Tibial nerve (tissue), 4 donors: ENCODE measurements at regions not wholly inside any gene's neighbourhood (a gene's known extent, or its start where the extent isn't known, plus 50 kb on each side); places are given as distances from the start of the nearest gene placed in this dataset.
"Not testable (repeated sequence)": the region's sequence is repeated elsewhere in the genome, so short reads cannot be mapped to it uniquely, and the experiment has no call there.

Experiments used
- DNase-seq, 2 donors: peaks; one replicate each; pipeline ENCODE4 v3.0.0-alpha.2; 2019; ENCODE audit warnings: low spot score in 2 of 2
- H3K27ac ChIP-seq, 4 donors: fragments of 200-600 bp; sonication (generic) in 3 of 4; one replicate each; pipeline ENCODE4 v1.5.1; 2017 to 2019; ENCODE audit warnings: mild to moderate bottlenecking in 1 of 4
- H3K27me3 ChIP-seq, 2 donors: fragments of 200-600 bp; sonication (generic) in 1 of 2; one replicate each; pipeline versions ENCODE4 v1.5.1 to v1.6.0; 2017 to 2019
- H3K36me3 ChIP-seq, 3 donors: fragments of 200-600 bp; sonication (generic); one replicate each; pipeline ENCODE4 v1.5.1; 2018 to 2019
- H3K4me1 ChIP-seq, 4 donors: fragments of 200-600 bp; sonication (generic) in 3 of 4; one replicate each; pipeline ENCODE4 v1.5.1; 2017 to 2019
- H3K4me3 ChIP-seq, 4 donors: fragments of 200-600 bp; sonication (generic) in 3 of 4; one replicate each; pipeline ENCODE4 v1.5.1; 2017 to 2019; ENCODE audit warnings: mild to moderate bottlenecking in 1 of 4, moderate library complexity in 1 of 4
- H3K9me3 ChIP-seq, 4 donors: fragments of 200-600 bp; sonication (generic) in 3 of 4; one replicate each; pipeline ENCODE4 v1.5.1; 2017 to 2019
- CTCF ChIP-seq, 5 experiments: fragments of 200-600 bp in 3 of 5; fragments of 450-650 bp in 2 of 5; sonication (generic) in 3 of 5; IDR thresholded peaks; one replicate each; pipeline ENCODE4 v1.5.1; 2016 to 2019; ENCODE audit warnings: antibody characterized with exemption in 5 of 5, mild to moderate bottlenecking in 3 of 5, moderate library complexity in 2 of 5
- EP300 ChIP-seq, 2 donors: sonication (generic); formaldehyde crosslinking; IDR thresholded peaks; one replicate each; pipeline ENCODE4 v1.6.1; 2017; ENCODE audit warnings: antibody characterized with exemption in 2 of 2, mild to moderate bottlenecking in 1 of 2
- POLR2A ChIP-seq, 2 donors: fragments of 450-650 bp; IDR thresholded peaks; one replicate each; pipeline ENCODE4 v1.6.1; 2017; ENCODE audit warnings: antibody characterized with exemption in 2 of 2, mild to moderate bottlenecking in 2 of 2, moderate library complexity in 2 of 2
- WGBS, 2 donors: methylation state at CpG; one replicate each; pipeline ENCODE4 v1.1.5; 2018; 5-methylcytosine and 5-hydroxymethylcytosine counted together

- no peaks in the 10 kb centered on the region for H3K4me1 ChIP-seq
- H3K9me3 ChIP-seq, result no peaks in the 10 kb centered on the region
- DNase-seq, result no peak
- H3K36me3 ChIP-seq, result no peaks in the 10 kb centered on the region
- TF ChIP-seq EP300 (IDR thresholded peaks at IDR 0.05), result no peak
- no peak for TF ChIP-seq CTCF (IDR thresholded peaks at IDR 0.05)
- no peak for TF ChIP-seq POLR2A (IDR thresholded peaks at IDR 0.05)
- 82 to 94% methylated on average over 5 of the region's 5 CpGs for WGBS, 2 donors
- H3K4me3 ChIP-seq, result no peak overlapping the region
- H3K27me3 ChIP-seq, result no peaks in the 10 kb centered on the region
- H3K27ac ChIP-seq, result no peak overlapping the region
Measured at GRCh38 chr4:154119317-154119716, 330.4 kb upstream of the SFRP2 start.

DNA sequence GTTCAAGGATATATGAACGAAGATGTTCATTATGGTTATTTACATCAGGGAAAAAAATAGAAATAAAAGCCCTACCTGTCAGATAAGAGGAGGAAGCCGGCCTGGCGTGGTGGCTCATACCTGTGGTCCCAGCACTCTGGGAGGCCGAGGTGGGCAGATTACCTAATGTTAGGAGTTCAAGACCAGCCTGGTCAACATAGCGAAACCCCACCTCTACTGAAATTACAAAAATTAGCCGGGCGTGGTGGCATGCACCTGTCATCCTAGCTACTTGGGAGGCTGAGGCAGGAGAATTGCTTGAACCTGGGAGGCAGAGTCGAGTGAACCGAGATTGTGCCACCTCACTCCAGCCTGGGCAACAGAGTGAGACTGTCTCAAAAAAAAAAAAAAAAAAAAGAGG is 328.8 kb upstream of the SFRP2 start:
- WGBS, 2 donors, result 81 to 91% methylated on average over 9 of the region's 9 CpGs

GRCh38 chr4:154107337-154107736 is 318.5 kb upstream of the SFRP2 start:
- DNase-seq, result no peak
- Histone ChIP-seq H3K9me3 (peaks cover 0 to 7% (median 0%) of the 10 kb centered on the region in 4 donors), H3K27ac (no peak overlapping the region), H3K4me3 (no peak overlapping the region), H3K4me1 (no peaks in the 10 kb centered on the region), H3K36me3 (no peaks in the 10 kb centered on the region), H3K27me3 (no peaks in the 10 kb centered on the region)
- TF ChIP-seq POLR2A (IDR thresholded peaks at IDR 0.05) (no peak), EP300 (IDR thresholded peaks at IDR 0.05) (no peak), CTCF (IDR thresholded peaks at IDR 0.05) (no peak)
- 92 to 95% methylated on average over 2 of the region's 2 CpGs for WGBS, 2 donors

More for the DNA sequence above, 328.8 kb upstream of the SFRP2 start:
- H3K36me3 ChIP-seq, H3K27me3 ChIP-seq, H3K4me1 ChIP-seq, H3K27ac ChIP-seq, DNase-seq, H3K9me3 ChIP-seq, H3K4me3 ChIP-seq: not testable (repeated sequence)

DNA sequence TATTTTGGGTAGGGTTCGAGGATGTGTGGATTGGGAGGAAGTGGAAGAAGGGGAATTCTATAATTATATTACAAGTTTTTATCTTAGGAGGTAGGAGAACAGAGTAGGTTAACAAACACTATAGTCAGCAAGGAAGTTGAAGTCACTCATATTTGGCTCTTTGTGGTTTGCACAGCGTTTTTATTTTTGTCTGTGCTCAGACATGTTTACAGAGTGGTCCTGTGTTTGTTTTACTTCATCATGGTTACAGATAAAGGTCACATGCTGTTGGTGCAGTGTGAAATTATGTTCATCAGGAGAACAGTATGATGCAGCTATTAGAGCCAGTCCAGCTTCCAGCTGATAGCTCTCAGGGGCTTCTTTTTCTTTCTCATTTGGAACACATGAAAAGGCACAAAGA is 299.9 kb upstream of the SFRP2 start:
- Histone ChIP-seq H3K27me3 (no peaks in the 10 kb centered on the region), H3K27ac (no peak overlapping the region), H3K4me1 (no peaks in the 10 kb centered on the region), H3K9me3 (no peaks in the 10 kb centered on the region), H3K36me3 (no peaks in the 10 kb centered on the region), H3K4me3 (no peak overlapping the region)
- TF ChIP-seq CTCF (IDR thresholded peaks at IDR 0.05) (no peak), EP300 (IDR thresholded peaks at IDR 0.05) (no peak), POLR2A (IDR thresholded peaks at IDR 0.05) (no peak)
- DNase-seq, result no peak
- 40 to 41% methylated on average over 2 of the region's 2 CpGs for WGBS, 2 donors

DNA sequence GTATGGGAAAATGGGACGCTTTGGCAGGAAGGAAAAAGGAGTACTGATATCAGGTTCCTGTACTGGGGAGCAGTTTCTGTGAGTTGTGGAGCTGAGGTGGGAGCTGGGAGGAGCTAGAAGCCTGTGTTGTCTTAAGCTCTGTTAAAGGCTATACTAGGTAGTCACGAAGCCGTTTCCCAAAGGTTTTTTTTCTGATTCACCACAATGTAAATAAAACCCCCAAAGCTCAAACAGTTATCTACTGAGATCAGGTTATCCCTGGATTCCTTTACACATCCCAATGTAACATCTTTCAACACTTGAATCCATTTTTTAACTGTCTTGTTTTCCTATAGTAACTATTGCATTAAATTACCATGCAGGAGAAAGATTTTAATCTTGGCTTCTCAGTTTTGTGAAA is 297.4 kb upstream of the SFRP2 start:
- TF ChIP-seq EP300 (IDR thresholded peaks at IDR 0.05) (no peak), CTCF (IDR thresholded peaks at IDR 0.05) (no peak), POLR2A (IDR thresholded peaks at IDR 0.05) (no peak)
- no peaks in the 10 kb centered on the region for H3K36me3 ChIP-seq
- no peaks in the 10 kb centered on the region for H3K27me3 ChIP-seq
- no peak overlapping the region for H3K4me3 ChIP-seq
- no peaks in the 10 kb centered on the region for H3K4me1 ChIP-seq
- WGBS, 2 donors, result 52 to 69% methylated on average over 3 of the region's 3 CpGs
- no peak overlapping the region for H3K27ac ChIP-seq
- DNase-seq, result no peak
- H3K9me3 ChIP-seq, result no peaks in the 10 kb centered on the region

DNA sequence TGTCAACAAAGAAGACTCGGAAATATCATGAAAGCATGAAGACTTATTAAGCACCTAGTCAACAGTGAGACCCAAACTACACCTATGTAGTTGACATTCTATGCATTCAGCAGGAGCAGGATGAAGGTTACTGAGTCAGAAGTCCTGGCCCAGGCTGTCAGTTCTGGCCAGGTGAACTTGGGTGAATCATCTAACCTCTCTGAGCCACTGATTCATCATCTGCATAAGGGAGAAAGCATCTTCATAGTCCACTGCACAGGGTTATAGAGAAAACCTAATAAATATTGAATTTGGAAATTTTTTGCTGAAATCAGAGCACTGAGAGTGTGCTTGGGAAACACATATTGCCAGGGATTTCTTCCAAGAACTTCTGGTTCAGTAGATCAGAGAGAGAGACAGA is 296.0 kb upstream of the SFRP2 start:
- WGBS, 2 donors, result 84 to 87% methylated on average over 1 of the region's 1 CpG
- TF ChIP-seq EP300 (IDR thresholded peaks at IDR 0.05), result no peak
- no peak for TF ChIP-seq CTCF (IDR thresholded peaks at IDR 0.05)
- TF ChIP-seq POLR2A (IDR thresholded peaks at IDR 0.05), result no peak
- Histone ChIP-seq H3K36me3 (no peaks in the 10 kb centered on the region), H3K9me3 (no peaks in the 10 kb centered on the region), H3K4me3 (no peak overlapping the region), H3K4me1 (no peaks in the 10 kb centered on the region), H3K27me3 (no peaks in the 10 kb centered on the region), H3K27ac (no peak overlapping the region)
- no peak for DNase-seq
